ENCODE measurements at regions not wholly inside any gene's neighbourhood (a gene's known extent, or its start where the extent isn't known, plus 50 kb on each side); places are given as distances from the start of the nearest gene placed in this dataset.

- no peak overlapping the region for H3K9ac ChIP-seq (ENCODE audit: insufficient read depth, low read depth, low read length)
- H3K27me3 ChIP-seq (ENCODE audit: control insufficient read depth in 1 of 2, insufficient read depth in 2 of 2, low read length in 2 of 2) = no peaks in the 10 kb centered on the region
- in situ Hi-C loops (cut with HindIII; ENCODE audit: extremely low pct_ligation_motif_present, low pct_unique_long_range_greater_than_20kb) = no loop called here
- ATAC-seq (no peak), FAIRE-seq (no peak), DNase-seq (ENCODE audit: low spot score) (no peak)
- no peaks in the 10 kb centered on the region for H3K79me2 ChIP-seq (ENCODE audit: insufficient read depth, low read length)
- H3K36me3 ChIP-seq (replicated peaks in 1 of 2; ENCODE audit: control insufficient read depth in 1 of 2, insufficient read depth in 2 of 2, low read length in 2 of 2) = no peaks in the 10 kb centered on the region
- POLR2A ChIA-PET = no interaction called here
- no TSS peak for BruUV-seq (replicated peaks)
- H3K4me1 ChIP-seq (ENCODE audit: insufficient read depth, low read length) = no peaks in the 10 kb centered on the region
- no peak overlapping the region for H3K4me3 ChIP-seq (replicated peaks in 1 of 3; ENCODE audit: insufficient read depth in 1 of 3, low read depth in 2 of 3, low read length in 3 of 3)
- CTCF ChIA-PET (ENCODE audit: low intra/inter-chr PET ratio, low total read pairs) = no interaction called here
- no peak overlapping the region for H2AFZ ChIP-seq (ENCODE audit: low read length)
- no peak overlapping the region for H3K4me2 ChIP-seq (ENCODE audit: low read depth, low read length)
- no peaks in the 10 kb centered on the region for H4K20me1 ChIP-seq (ENCODE audit: insufficient read depth, low read length)
- intact Hi-C loops (cut with micrococcal nuclease; ENCODE audit: unreplicated experiment) = no loop called here
- 41% methylated on average over 4 of the region's 4 CpGs for WGBS (ENCODE audit: low lambda C conversion rate)
- no peak overlapping the region for H3K27ac ChIP-seq (ENCODE audit: extremely low read length, insufficient read depth, low read length)
- H3K9me3 ChIP-seq (ENCODE audit: low read length) = no peaks in the 10 kb centered on the region
- no peak for TF ChIP-seq ELK4 (CRISPR knock-in tag; IDR thresholded peaks at IDR 0.05; ENCODE audit: borderline replicate concordance)
- no peak for TF ChIP-seq ATF2 (CRISPR knock-in tag; IDR thresholded peaks at IDR 0.05)
- TF ChIP-seq TAF15 (IDR thresholded peaks at IDR 0.05; ENCODE audit: low read depth, low read length, poor library complexity, severe bottlenecking) = no peak
- TF ChIP-seq SNRNP70 (IDR thresholded peaks at IDR 0.05; ENCODE audit: low read depth, low read length) = no peak
- no peak for TF ChIP-seq ZNF747 (CRISPR knock-in tag; IDR thresholded peaks at IDR 0.05; ENCODE audit: borderline replicate concordance)
- no peak for TF ChIP-seq ZFP36L1 (CRISPR knock-in tag; IDR thresholded peaks at IDR 0.05)
- TF ChIP-seq ZNF503 (CRISPR knock-in tag; IDR thresholded peaks at IDR 0.05) = no peak
- TF ChIP-seq FOXA3 (CRISPR knock-in tag; IDR thresholded peaks at IDR 0.05) = no peak
- TF ChIP-seq AHR (CRISPR knock-in tag; IDR thresholded peaks at IDR 0.05) = no peak
- no peak for TF ChIP-seq ZBTB1 (CRISPR knock-in tag; IDR thresholded peaks at IDR 0.05; ENCODE audit: borderline replicate concordance)
- no peak for TF ChIP-seq SPEN (CRISPR knock-in tag; IDR thresholded peaks at IDR 0.05; ENCODE audit: low read depth)
- TF ChIP-seq FOXO4 (CRISPR knock-in tag; conservative IDR thresholded peaks at IDR 0.05) = no peak
- TF ChIP-seq TRIM24 (CRISPR knock-in tag; IDR thresholded peaks at IDR 0.05) = no peak
- TF ChIP-seq ZNF558 (CRISPR knock-in tag; IDR thresholded peaks at IDR 0.05; ENCODE audit: borderline replicate concordance) = no peak
- TF ChIP-seq ZNF101 (CRISPR knock-in tag; IDR thresholded peaks at IDR 0.05; ENCODE audit: borderline replicate concordance, low read depth) = no peak
These were observed 51.1 kb upstream of the SNX2 start for GRCh38 chr5:122723606-122724352.
